ENCODE measurements at regions not wholly inside any gene's neighbourhood (a gene's known extent, or its start where the extent isn't known, plus 50 kb on each side); places are given as distances from the start of the nearest gene placed in this dataset.

DNA sequence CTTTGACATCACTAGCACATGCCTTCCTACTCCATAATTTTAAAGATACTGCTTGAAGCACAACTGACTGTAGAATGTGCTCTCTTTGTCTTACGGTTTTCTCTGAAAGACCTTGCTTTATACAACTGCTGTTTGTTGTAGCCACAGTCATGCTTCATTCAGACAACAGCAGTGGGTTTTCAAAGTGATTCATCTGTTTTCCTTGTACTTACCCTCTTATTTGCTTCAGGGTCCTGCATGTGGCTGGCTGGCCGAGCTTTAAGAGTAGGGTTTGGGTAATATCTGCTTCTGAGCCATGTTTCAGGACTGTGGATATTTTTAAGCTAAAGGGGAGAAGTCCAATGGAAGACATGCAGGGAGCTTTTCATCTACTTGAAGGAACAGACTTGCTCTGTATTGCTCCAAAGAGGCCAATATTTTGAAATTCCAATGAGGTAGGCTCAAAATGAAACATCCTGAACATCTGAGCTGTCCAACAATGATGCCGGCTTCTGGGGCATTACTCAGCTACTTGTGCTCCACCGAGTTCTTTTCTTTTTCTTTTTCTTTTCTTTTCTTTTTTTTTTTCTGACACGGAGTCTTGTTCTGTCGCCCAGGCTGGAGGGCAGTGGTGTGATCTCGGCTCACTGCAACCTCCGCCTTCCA, 160.2 kb upstream of the SGK1 start:
- no peak for DNase-seq

DNA sequence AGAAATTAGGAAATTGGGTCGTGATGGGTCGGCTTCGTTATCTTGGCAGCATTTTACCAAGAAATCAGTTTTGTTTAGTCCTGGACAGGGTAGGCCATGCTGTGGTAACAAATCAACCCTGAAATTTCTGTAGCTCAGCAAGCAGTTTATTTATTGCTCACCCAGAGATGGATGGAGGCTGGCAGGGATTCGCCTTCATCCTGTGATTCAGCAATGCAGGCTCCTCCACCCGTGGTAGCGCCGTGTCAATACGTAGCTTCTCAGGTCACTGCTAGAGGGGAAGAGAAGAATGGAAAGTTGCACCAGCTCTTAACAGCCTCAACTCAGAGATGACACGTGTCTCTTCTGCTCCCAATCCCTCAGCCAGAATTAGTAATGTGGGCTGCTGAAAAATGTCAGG, 157.0 kb upstream of the SGK1 start:
- DNase-seq = no peak

DNA sequence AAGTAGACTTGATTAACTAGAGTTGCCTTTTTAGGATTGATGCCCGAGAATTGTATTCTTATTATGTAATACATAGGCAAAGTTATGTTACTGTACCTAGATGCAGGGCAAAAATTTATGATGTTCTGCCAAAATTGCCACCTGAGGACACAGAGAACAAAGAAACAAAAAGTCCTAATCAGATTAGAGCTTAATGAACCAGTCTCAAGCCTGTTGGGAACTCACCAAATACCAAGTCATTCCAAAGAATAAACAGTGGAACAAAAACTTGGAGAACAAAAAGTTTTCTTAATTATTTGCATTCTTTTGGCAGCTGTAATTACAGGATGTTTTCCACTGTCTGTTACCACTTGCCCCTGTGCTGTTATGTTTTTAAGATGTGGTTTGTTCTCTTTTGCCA, 154.7 kb upstream of the SGK1 start:
- no peak for DNase-seq

DNA sequence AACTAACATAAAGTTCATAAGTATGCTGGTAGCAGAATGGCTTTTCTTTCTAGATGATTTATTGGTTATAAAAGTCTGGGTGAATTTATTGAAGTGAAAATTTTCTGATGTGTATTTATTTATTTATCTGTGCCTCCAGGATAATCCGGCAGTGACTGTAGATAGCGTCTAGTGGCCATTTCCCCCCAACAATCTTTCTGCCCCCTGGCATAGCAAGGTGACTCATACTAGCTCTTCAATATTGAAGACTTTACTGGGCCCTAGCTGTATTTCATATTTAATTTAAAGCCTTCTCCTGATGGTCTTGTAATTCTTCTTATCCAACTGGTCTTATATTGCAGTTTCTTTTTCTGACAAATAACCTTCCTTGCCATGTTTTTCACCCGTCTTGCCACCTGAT, 154.1 kb upstream of the SGK1 start:
- DNase-seq = no peak

DNA sequence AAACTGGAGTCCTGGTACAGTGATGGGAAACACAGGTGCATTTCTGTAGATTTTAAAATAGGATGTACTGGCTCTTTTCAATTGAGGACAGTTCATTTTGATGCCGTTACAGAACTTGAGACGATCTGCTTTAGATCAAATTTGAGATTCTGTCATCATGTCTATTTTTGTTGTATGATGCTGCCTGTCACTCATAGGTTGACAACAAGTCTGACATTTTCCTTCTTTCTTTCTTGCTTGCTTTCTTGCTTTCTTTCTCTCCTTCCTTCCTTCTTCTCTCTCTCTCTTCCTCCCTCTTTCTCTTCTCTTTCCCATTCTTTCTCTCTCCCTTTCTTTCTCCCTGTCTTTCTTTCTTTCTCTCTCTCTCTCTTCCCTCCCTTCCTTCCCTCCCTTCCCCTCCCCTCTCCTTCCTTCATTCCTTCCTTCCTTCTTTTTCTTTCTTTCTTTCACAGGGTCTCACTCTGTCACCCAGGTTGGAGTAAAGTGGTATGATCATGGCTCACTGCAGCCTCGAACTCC, 152.6 kb upstream of the SGK1 start:
- no peak for DNase-seq

DNA sequence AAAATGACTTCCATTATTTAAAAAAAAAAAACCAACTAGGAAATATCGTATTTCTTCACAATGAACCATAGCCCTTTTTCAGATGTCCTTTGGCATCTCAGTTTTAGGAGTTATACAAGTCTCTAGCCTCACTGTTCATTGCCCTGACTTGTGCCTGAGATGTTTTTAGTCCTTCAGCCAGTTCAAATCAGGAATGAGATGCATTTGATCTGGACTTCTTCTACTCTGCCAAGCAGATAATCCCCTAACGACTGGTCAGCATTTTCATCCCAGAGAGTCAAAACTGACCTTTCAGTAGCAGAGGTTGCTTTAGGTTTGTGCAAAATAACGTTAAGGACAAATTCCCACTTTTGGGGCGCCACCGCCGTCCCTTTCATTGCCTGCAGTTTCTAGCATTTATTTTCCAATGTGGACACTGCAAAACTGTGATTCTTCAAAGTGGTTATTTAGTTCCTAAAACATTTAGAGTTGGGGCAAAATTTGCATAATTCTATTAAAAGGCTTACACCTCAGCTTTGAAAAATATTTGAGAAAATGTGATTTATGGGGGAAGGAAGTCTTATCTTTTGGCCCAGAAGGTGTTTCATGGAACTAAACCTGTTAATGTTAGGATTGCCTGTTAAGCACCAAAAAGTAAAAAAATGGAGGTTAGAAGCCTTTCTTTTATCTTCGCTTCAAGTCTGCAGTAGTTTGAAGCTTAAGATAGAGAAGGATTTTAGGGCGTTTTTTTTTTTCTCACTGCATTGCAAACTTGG, 152.0 kb upstream of the SGK1 start:
- DNase-seq = no peak

DNA sequence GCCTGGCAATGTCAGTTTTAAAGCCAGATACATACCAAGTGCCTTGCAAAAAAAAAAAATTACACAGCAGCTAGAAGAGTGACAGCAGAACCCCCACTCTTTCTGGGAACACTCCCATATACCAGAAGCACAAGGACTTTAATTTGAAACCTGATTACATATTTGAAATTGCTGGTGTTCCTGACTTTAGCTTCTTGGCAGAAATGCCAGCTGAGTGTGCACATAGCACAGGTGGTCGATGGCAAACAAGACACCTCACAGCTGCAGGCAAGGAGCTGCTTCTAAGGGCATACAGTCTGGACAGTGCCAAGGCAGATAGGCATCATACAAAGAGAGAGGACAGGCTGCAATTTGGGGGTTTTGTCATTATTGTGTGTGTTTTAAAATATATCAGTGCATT, 150.7 kb upstream of the SGK1 start:
- DNase-seq = no peak

DNA sequence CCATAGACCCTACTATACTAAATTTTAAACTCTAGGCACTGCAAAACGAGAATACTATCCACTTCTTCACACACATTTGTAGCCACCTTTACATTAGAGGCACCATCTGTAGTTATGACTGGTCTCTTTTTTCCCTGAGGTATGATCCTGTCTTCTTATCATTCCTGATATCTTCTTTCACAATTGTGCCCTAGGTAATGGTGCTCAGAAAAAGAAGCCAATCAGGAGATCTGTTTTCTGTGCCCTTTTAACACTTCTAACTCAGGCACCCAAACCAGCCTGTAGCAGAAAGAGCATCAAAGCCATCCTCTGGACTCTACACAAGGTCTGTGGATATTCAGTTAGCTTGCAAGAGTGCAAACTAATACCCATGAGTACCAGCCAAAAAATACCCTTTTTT, 149.7 kb upstream of the SGK1 start:
- no peak for DNase-seq

DNA sequence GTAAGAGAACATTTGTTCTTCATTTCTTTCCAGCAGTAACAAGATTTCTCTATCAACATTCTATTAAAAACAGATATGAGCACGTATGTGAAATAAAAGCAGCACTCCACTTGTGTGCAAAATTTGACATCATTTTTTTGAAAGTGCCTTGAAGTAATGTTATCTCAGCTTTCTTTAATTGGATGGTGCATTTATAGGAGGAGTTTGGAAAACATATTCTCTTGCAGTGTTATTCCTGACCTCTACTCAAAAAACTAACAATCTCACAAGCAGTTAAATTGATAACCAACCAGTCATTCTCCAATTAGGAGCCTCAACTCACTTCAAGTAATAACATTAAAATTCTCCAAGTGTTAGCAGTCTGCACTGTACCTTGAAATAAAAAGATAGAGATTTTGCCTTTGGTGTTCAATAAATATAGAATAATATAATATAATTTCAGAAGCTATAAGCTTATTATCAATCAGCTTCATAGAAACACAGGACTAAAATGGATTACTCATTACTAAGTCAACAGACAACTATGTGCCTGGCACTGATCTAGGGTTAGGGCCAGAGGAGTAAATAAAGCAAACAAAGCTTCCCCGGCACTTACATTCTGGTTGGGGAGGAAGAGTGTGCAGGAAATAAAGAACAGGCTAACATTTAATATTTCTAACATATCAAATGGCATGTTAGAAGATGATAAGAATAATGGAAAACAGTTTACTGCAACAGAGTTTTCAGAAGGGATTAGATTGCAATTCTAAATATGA, 149.0 kb upstream of the SGK1 start:
- no peak for DNase-seq

DNA sequence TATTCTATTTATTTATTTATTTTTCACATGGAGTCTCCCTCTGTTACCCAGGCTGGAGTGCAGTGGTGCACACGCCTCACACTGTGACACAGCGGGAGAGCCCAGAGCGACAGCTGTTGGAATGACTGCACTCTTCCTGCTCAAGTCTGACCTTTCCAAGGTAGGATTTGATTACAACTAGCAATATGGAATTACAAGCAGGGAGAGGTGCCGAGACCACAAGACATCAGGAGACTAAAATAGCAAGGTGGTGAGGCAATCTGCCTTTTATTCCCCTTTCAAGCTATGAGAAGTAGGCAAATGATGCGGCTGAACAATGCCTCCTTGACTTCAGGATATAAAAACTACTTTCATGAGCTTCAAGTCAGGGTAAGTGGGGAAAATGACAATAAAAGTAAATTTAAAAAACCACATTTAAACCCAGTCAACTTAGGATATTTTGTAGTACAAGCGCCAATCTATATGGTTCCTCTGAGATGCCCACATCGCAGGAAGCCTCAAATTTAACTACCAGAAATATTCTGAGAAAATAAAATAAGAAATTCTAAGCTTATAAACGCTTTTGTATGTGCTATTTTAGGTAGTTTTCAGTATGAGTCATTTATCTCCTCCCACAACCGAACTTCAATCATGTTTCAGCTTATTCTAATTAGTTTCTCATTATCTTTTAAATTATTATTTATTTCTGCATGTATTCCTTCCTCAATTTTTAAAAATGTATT, 146.9 kb upstream of the SGK1 start:
- DNase-seq = no peak

DNA sequence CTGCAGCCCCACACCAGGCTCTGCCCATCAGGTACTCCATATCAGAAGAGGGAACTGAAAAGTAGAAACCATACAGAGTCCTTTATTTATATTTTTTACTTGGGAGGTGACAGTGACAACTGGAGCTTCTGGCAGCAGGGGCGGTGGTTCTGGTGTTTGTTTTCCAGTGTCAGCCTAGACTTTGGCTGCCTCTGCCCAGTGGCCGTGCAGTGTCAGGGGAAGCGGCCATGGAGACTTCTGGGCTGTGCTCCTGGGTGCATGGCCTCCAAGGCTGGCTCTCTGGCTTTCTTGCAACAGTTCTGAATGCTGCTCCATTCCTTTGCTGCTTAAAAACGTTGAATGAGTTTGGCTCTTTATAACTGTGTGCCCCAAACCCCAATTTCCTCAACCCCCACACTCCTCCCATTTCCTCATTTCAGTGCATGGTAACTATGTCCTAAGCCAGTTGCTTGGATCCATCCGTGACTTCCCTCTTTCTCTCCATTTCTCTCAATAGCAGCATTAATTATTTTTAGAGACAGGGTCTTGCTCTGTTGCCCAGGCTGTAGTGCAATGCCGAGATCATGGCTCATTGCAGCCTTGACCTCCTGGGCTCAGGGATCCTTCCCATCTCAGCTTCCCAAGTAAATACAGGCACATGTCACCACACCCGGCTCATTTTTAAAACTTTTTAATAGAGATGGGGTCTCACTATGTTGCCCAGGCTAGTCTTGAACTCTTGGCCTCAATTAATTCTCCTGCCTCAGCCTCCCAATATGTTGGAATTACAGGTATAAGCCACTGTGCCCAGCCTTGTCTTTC, 141.1 kb upstream of the SGK1 start:
- DNase-seq = no peak

DNA sequence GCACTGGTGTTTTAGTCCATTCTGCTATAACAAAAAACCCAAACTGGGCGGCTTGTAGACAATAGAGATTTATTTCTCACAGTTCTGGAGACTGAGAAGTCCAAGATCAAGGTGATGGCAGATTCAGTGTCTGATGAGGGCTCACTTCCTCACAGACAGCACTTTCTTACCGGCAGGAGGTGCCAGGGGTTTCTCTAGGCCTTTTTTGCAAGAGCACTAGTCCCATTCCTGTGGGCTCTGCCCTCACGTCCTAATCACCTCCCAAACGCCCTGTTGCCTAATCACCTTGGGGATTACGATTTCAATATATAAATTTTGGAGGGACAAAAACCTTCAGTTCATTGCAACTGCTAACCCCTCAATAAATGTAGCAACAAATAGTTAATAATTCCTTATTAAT, 140.0 kb upstream of the SGK1 start:
- no peak for DNase-seq

DNA sequence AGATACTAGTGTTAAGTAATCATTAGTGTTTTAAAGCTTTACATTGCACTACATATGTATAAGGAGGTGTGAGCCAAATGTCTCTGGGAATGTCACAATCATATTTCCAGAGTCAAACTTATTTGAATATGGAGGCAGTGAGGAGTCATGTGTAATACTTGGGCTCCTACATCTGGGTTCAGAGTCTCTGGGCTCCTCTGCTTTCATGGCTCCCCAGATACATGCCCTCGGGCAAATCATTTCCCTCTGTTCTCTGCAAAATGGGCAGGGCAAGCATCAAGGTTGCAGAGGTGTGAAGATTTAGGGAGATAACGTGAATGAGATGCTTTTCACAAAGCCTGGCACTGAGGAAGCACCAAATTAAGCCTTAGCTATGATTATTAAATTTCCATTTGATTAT, 138.3 kb upstream of the SGK1 start:
- no peak for DNase-seq

DNA sequence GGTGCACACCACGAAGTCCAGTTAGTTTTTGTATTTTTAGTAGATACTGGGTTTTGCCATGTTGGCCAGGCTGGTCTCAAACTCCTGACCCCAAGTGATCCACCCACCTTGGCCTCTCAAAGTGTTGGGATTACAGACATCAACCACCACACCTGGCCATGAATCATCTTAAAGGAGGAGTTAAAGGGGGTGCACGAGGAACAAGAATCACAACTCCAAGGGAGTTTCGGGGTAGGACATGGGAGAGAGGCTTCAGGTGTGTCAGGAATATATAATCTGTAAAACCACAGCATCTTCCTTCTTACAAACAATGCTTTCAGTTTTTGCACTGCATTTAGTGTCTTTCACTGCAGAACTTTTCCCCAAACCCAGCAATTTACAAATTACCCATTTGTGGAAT, 137.4 kb upstream of the SGK1 start:
- DNase-seq = no peak

DNA sequence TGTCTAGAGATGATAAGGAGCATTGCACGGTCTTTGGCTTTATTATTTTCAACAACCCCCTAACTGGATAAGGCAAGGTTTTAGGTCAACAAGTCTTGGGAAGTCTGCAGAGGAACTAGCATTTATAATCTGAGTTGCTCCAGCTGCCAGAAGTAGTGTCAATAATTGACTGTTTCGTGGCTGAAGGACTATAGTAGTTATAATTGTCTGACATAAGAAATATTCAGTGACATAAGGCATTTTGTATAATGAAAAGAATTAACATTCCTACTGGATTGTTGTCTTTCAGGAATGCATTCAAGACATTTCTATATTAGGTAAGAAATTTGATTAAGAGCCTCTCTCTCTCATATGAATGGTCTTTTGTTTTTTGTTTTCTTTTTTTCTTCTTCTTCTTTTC, 136.9 kb upstream of the SGK1 start:
- no peak for DNase-seq

DNA sequence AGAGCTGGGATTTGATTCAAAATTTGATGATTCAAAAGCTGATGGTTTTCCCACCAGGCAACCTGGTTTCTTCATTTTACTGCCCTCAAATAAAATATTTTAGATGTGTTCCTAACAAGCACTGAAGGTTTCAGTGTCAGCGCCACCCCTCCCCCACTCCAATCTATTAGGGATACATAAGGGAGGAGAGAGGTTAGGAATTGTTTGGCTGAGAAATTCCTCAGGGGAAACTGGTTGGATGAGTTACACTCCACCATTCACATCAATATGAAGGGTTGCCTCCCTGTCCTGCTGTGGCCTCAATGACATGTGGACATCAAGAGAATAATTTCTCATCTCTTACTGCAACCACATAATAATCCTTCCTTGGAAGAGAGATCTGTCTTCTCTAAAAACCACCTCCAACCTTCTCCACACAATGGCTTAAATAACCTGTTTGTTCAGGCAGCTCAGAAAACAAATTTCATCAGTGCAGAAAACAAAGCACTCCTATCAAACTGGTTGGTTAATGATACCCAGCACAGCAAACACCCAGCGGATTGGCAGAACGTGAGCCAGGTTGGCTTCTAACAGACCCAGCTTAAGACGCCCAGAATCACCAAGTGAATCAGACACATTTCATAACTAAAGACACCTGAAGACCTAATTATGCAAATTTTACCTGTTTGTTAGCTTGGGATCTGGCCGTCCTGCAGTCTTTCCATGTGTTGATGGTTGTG, 136.0 kb upstream of the SGK1 start:
- no peak for DNase-seq

DNA sequence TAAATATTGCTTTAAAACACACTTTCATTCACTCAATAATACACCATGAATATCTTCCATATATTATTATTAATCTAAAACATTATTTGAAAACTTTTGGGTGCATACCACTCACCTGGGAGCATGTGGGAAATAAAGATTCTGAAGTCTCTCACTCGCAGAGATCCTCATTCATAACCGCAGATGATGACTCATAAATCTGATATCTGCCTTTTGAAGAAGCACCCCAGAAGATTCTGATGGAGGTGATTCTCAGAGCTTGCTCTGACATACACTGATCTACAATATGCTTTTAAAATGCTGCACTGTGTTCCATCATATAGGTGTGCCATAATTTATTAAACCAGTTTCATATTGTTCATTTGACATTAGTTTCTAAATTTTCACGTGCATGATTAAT, 135.0 kb upstream of the SGK1 start:
- DNase-seq = no peak

DNA sequence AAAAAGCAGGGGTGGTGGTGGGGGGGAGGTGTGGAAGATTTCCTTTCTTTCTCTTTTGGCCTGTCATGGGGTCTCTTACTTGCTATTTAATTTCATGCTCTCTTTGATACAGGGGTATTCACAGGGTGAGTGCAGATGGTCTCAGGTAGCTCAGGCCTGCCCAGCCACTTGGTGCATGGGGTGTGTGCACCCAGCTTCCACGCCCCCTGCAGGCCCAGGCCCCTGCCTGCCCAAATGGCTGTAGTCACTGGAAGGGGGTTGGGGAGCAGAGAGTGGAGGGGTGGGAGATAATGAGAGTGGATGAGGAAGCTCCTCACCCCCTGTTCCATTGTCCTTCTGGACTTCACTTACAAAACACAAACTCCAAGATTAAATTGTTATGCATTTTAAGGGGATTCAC, 133.6 kb upstream of the SGK1 start:
- no peak for DNase-seq

DNA sequence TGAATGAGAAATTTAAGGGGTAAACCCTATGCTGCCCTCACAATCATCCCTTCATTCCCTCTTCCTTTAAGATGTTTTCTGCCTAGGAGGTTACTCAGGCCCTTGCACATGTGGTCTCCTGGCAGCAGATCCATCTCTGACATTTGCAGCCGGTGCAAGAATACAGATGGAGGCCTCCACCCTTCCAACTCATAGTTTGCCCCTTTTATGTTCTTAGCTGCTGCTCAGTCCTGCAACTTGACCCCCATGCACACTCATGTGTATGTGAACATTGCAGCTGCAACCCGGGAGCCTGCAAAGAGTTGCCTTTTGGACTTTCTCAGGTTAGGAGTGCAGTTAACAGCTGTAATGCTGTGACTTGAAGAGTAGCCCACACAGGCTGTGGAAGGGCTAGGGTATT, 131.9 kb upstream of the SGK1 start:
- no peak for DNase-seq

DNA sequence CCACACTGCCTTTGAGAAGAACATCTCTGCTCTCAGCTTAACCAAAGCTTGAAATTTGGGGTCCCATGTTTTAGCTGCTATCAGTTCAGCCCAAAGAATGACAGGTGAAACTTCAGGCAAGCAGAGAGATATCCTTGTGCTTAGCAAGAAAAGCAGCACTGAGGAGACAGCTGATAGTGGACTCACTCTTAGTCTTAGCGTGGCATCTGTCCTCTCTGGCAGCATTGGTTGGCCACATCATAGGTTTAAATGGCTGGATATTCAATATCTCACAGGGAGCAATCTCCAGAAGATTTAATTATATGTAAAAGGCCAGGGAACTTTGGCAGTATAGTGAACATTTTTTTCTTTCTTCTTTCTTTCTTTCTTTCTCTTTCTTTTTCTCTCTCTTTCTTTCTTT, 131.1 kb upstream of the SGK1 start:
- DNase-seq = no peak

DNA sequence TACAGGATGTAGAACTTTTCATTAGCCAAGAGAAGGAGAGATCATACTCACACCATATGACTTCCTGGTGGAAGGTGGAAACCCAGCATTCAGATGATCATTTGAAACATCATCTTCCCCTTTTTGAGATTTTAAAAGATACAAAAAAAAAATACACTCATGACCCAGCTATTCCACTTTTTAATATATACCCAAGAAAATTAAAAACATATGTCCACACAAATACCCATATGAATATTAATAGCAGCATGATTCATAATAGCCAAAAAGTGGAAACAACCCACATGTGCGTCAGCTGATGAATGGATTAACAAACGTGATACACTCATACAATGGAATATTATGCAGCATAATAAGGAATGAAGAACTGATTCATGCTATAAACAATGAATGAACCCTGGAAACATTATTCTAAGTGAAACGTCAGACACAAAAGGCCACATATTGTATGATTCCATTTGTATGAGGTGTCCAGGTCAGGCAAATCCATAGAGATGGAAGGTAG, 130.0 kb upstream of the SGK1 start:
- no peak for DNase-seq

DNA sequence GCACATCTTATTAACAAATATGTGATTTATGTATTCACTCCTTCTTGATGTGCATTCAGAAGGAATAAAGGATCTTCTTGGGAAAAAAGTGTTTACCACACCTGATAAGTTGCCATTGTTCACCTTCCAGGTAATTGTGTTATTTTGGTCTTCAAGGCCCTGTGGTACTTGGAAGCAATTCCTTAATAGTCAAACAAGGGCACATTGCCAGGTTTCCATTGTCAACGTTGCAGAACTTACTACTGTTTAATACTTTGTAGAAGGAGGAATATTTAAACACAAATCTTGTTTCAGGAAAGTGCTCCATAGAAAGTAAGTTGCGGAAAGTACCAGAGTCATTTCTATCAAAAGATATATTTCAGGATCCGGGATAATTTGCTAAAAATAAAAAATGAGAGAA, 129.5 kb upstream of the SGK1 start:
- DNase-seq = no peak
